ENCODE measurements at regions not wholly inside any gene's neighbourhood (a gene's known extent, or its start where the extent isn't known, plus 50 kb on each side); places are given as distances from the start of the nearest gene placed in this dataset.

- Histone ChIP-seq H3K36me3 (ENCODE audit: insufficient read depth) (no peaks in the 10 kb centered on the region), H3K9ac (no peak overlapping the region), H4K20me1 (ENCODE audit: insufficient read depth) (no peaks in the 10 kb centered on the region), H3K27me3 (ENCODE audit: insufficient read depth, low read depth) (no peaks in the 10 kb centered on the region), H3K4me3 (IDR thresholded peaks at IDR 0.05; ENCODE audit: insufficient read depth, low read depth, low read length) (no peak overlapping the region), H3K4me2 (no peak overlapping the region), H2AFZ (ENCODE audit: low read depth) (no peak overlapping the region), H3K4me1 (ENCODE audit: low read depth, poor library complexity, severe bottlenecking) (no peaks in the 10 kb centered on the region), H3K79me2 (ENCODE audit: insufficient read depth, low read depth) (no peaks in the 10 kb centered on the region), H3K27ac (no peak overlapping the region)
- TF ChIP-seq CTCF (conservative IDR thresholded peaks at IDR 0.05; ENCODE audit: low read depth, low read length), result no peak
These were observed 442.3 kb upstream of the MON1B start for GRCh38 chr16:76748461-76749348.

- Histone ChIP-seq H4K20me1 (ENCODE audit: insufficient read depth) (no peaks in the 10 kb centered on the region), H3K4me3 (IDR thresholded peaks at IDR 0.05; ENCODE audit: insufficient read depth, low read depth, low read length) (no peak overlapping the region), H2AFZ (ENCODE audit: low read depth) (no peak overlapping the region; the same call in 1 of the 2 replicates), H3K36me3 (ENCODE audit: insufficient read depth) (no peaks in the 10 kb centered on the region), H3K4me2 (no peak overlapping the region), H3K9ac (no peak overlapping the region), H3K27ac (no peak overlapping the region), H3K79me2 (ENCODE audit: insufficient read depth, low read depth) (no peaks in the 10 kb centered on the region), H3K4me1 (ENCODE audit: low read depth, poor library complexity, severe bottlenecking) (no peaks in the 10 kb centered on the region), H3K27me3 (ENCODE audit: insufficient read depth, low read depth) (no peaks in the 10 kb centered on the region)
- TF ChIP-seq CTCF (conservative IDR thresholded peaks at IDR 0.05; ENCODE audit: low read depth, low read length), result no peak
These were observed 441.1 kb upstream of the MON1B start for GRCh38 chr16:76749780-76750375.

GRCh38 chr16:76755496-76755895 is 435.5 kb upstream of the MON1B start:
- Histone ChIP-seq H3K27ac (no peak overlapping the region), H3K9ac (no peak overlapping the region), H3K27me3 (ENCODE audit: insufficient read depth, low read depth) (no peaks in the 10 kb centered on the region), H3K79me2 (ENCODE audit: insufficient read depth, low read depth) (no peaks in the 10 kb centered on the region), H3K36me3 (ENCODE audit: insufficient read depth) (no peaks in the 10 kb centered on the region), H2AFZ (ENCODE audit: low read depth) (no peak overlapping the region), H3K4me2 (no peak overlapping the region), H3K4me3 (IDR thresholded peaks at IDR 0.05; ENCODE audit: insufficient read depth, low read depth, low read length) (no peak overlapping the region), H3K4me1 (ENCODE audit: low read depth, poor library complexity, severe bottlenecking) (no peaks in the 10 kb centered on the region), H4K20me1 (ENCODE audit: insufficient read depth) (no peaks in the 10 kb centered on the region)
- no peak for TF ChIP-seq CTCF (conservative IDR thresholded peaks at IDR 0.05; ENCODE audit: low read depth, low read length)

- Histone ChIP-seq H3K27me3 (ENCODE audit: insufficient read depth, low read depth) (no peaks in the 10 kb centered on the region), H3K4me1 (ENCODE audit: low read depth, poor library complexity, severe bottlenecking) (no peaks in the 10 kb centered on the region), H3K9ac (no peak overlapping the region), H3K27ac (no peak overlapping the region), H4K20me1 (ENCODE audit: insufficient read depth) (no peaks in the 10 kb centered on the region), H3K4me3 (IDR thresholded peaks at IDR 0.05; ENCODE audit: insufficient read depth, low read depth, low read length) (no peak overlapping the region), H3K79me2 (ENCODE audit: insufficient read depth, low read depth) (no peaks in the 10 kb centered on the region), H3K4me2 (no peak overlapping the region), H3K36me3 (ENCODE audit: insufficient read depth) (no peaks in the 10 kb centered on the region), H2AFZ (ENCODE audit: low read depth) (no peak overlapping the region)
- no peak for TF ChIP-seq CTCF (conservative IDR thresholded peaks at IDR 0.05; ENCODE audit: low read depth, low read length)
These were observed 434.6 kb upstream of the MON1B start for GRCh38 chr16:76756423-76756822.

Data from KMS-11 (cell line).